Tibial artery (tissue), 4 donors: ENCODE measurements at regions not wholly inside any gene's neighbourhood (a gene's known extent, or its start where the extent isn't known, plus 50 kb on each side); places are given as distances from the start of the nearest gene placed in this dataset.

Experiments used
- DNase-seq, 2 donors: peaks; one replicate each; pipeline ENCODE4 v3.0.0-alpha.2; 2019
- H3K27ac ChIP-seq, 2 donors: fragments of 200-600 bp; sonication (generic) in 1 of 2; 1 replicate in 1 of 2; 2 replicates in 1 of 2; pipeline ENCODE4 v1.5.1; 2018 to 2019; ENCODE audit warnings: mild to moderate bottlenecking in 1 of 2
- H3K27me3 ChIP-seq, 2 donors: fragments of 200-600 bp; sonication (generic) in 1 of 2; one replicate each; pipeline versions ENCODE4 v1.5.1 to v1.6.0; 2016 to 2019
- H3K36me3 ChIP-seq, 3 donors: fragments of 200-600 bp; sonication (generic) in 2 of 3; one replicate each; pipeline ENCODE4 v1.5.1; 2016 to 2019; ENCODE audit warnings: mild to moderate bottlenecking in 2 of 3
- H3K4me1 ChIP-seq, 4 donors: fragments of 200-600 bp; sonication (generic) in 2 of 4; 1 replicate in 3 of 4; 2 replicates in 1 of 4; pipeline ENCODE4 v1.5.1; 2016 to 2019
- H3K4me3 ChIP-seq, 2 donors: fragments of 200-600 bp; sonication (generic) in 1 of 2; 1 replicate in 1 of 2; 2 replicates in 1 of 2; pipeline ENCODE4 v1.5.1; 2018 to 2019; ENCODE audit warnings: mild to moderate bottlenecking in 2 of 2
- H3K9me3 ChIP-seq, 3 donors: fragments of 200-600 bp; sonication (generic) in 1 of 3; one replicate each; pipeline ENCODE4 v1.5.1; 2016 to 2019
- intact Hi-C: fragments of 100-400 bp; cut with DNase I; formaldehyde crosslinking; loops from one replicate; pipeline ENCODE4 v1.15.0; 2023; ENCODE audit warnings: low total_unique reads
- TF ChIP-seq, protein P1 (sequence below), 2 experiments: fragments of 200-600 bp in 1 of 2; fragments of 450-650 bp in 1 of 2; IDR thresholded peaks; one replicate each; pipeline ENCODE4 v1.5.1; 2017 to 2019; ENCODE audit warnings: antibody characterized with exemption in 2 of 2, mild to moderate bottlenecking in 1 of 2, moderate library complexity in 1 of 2

DNA sequence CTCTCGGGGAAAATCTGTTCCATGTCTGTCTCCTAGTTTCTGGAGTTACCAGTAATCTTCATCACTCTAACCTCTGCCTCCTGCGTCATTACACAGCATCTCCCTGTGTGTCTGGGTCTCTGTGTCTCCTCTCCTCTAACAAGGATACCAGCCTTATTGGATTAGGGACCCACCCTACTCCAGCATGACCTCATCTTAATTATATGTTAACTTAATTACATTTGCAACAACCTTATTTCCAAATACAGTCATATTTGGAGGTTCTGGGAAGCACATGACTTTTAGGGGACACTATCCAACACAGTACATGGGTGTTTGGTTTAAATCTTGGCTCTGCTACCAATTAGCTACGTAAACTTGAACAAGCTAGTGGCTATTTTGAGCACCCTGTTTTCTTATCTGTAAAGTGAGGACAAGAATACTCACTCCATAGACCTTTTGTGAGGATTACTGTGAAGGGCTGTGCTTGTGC is 83.9 kb upstream of the SGIP1 start:
- H3K27me3 ChIP-seq = no peaks in the 10 kb centered on the region
- no peak overlapping the region for H3K4me3 ChIP-seq
- H3K27ac ChIP-seq = peak overlapping the region; percentile 74 to 77
- intact Hi-C loops = loop anchor here (5.0 kb wide), 1 partner anchor 493 kb away; no protein-coding TSS in a partner anchor
- H3K4me1 ChIP-seq = peaks cover 0 to 49% (median 17%) of the 10 kb centered on the region in 4 donors
- TF ChIP-seq, protein P1, sequence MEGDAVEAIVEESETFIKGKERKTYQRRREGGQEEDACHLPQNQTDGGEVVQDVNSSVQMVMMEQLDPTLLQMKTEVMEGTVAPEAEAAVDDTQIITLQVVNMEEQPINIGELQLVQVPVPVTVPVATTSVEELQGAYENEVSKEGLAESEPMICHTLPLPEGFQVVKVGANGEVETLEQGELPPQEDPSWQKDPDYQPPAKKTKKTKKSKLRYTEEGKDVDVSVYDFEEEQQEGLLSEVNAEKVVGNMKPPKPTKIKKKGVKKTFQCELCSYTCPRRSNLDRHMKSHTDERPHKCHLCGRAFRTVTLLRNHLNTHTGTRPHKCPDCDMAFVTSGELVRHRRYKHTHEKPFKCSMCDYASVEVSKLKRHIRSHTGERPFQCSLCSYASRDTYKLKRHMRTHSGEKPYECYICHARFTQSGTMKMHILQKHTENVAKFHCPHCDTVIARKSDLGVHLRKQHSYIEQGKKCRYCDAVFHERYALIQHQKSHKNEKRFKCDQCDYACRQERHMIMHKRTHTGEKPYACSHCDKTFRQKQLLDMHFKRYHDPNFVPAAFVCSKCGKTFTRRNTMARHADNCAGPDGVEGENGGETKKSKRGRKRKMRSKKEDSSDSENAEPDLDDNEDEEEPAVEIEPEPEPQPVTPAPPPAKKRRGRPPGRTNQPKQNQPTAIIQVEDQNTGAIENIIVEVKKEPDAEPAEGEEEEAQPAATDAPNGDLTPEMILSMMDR (IDR thresholded peaks at IDR 0.05) = no peak
- H3K36me3 ChIP-seq = no peaks in the 10 kb centered on the region
- no peaks in the 10 kb centered on the region for H3K9me3 ChIP-seq
- DNase-seq = no peak

DNA sequence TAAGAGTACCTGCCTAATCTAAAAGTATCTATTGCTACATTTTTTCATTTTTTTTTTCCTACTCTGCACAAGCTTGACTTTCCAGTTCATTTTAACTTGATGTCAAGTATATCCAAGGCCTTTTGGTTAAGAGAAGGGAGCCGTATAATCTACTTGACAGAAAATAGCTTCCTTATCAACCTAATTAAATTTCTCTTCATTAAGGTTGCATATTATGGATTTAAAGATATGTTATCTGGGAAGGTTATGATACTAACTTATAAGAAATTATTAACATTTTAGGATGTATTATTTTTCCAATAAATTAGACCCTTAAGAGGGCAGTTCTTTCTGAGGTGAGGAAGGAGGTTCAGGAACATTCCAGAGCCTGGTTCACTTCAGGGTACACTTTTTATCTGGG is 83.1 kb upstream of the SGIP1 start:
- Histone ChIP-seq H3K4me3 (no peak overlapping the region), H3K27me3 (no peaks in the 10 kb centered on the region), H3K36me3 (no peaks in the 10 kb centered on the region), H3K9me3 (no peaks in the 10 kb centered on the region), H3K27ac (peak overlapping the region; percentile 74 to 77), H3K4me1 (peaks cover 0 to 43% (median 15%) of the 10 kb centered on the region in 4 donors)
- intact Hi-C loops = loop anchor here (5.0 kb wide), 1 partner anchor 494 kb away; no protein-coding TSS in a partner anchor
- TF ChIP-seq, protein P1 (IDR thresholded peaks at IDR 0.05) = no peak
- no peak for DNase-seq

DNA sequence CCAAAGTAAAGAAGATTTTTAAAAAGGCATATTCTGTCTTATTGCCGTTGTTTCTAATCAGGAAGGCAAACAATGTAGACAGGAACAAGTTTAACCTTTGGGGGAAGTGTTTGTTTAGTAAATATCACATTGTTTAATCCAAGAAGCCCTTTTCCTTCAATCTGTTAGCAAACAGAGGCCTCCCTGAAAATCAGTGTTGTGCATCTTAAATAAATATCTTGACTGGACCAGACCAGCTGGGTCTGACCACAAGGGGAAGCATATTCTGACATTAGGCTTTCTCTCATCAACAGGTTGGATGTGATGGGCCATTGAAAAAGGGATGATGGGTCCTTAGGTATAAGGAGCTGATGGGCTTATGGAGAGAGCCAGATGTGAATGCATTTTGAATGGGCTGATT is 81.8 kb upstream of the SGIP1 start:
- H3K27ac ChIP-seq = no peak overlapping the region
- intact Hi-C loops = loop anchor here (5.0 kb wide), 1 partner anchor 495 kb away; no protein-coding TSS in a partner anchor
- H3K4me3 ChIP-seq = no peak overlapping the region
- TF ChIP-seq, protein P1 (IDR thresholded peaks at IDR 0.05) = no peak
- peaks cover 0 to 38% (median 14%) of the 10 kb centered on the region in 4 donors for H3K4me1 ChIP-seq
- no peak for DNase-seq
- no peaks in the 10 kb centered on the region for H3K27me3 ChIP-seq
- H3K9me3 ChIP-seq = no peaks in the 10 kb centered on the region
- no peaks in the 10 kb centered on the region for H3K36me3 ChIP-seq

DNA sequence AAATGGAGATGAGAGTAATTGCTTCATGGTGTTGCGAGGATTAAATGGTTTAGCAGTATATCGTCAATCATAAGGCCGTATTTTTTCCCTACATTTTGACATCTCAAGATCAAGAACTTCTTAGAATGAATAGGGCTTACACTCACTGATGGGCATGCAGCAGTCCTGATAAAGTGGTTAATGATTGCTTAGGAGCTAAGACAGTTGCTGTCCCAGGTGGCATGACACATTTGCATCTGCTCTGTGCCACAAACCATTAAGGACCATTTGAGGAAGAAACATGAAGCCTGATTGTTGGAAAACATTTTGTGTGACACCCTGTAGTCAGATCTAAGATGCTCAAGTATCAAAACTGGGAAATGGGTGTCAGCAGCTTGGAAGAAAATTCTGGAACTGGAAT is 81.0 kb upstream of the SGIP1 start:
- TF ChIP-seq, protein P1 (IDR thresholded peaks at IDR 0.05) = no peak
- Histone ChIP-seq H3K36me3 (no peaks in the 10 kb centered on the region), H3K9me3 (no peaks in the 10 kb centered on the region), H3K27ac (no peak overlapping the region), H3K27me3 (no peaks in the 10 kb centered on the region), H3K4me1 (peaks cover 0 to 32% (median 14%) of the 10 kb centered on the region in 4 donors), H3K4me3 (no peak overlapping the region)
- intact Hi-C loops = loop anchor here (5.0 kb wide), 1 partner anchor 496 kb away; no protein-coding TSS in a partner anchor
- no peak for DNase-seq

DNA sequence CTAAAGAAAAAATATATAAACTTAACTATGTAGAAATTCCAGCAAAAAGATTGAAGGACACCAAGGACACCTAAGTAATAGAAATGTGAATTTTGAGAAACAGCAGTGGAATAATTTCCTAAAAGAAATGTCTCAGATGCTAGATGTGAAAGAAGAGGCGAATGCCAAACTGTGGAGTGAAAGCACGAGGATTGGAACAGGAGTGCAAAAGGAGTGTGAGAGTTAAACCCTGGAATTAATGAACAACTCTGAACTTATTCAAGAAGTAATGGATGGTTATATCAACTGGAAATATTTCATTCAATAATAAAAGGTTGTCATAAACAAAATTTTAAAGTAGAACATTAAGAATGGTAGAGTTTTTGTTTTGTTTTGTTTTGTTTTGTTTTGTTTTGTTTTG is 78.5 kb upstream of the SGIP1 start:
- no peaks in the 10 kb centered on the region for H3K9me3 ChIP-seq
- H3K27ac ChIP-seq = no peak overlapping the region
- intact Hi-C loops = no loop called here
- no peak for DNase-seq
- TF ChIP-seq, protein P1 (IDR thresholded peaks at IDR 0.05) = no peak
- no peaks in the 10 kb centered on the region for H3K36me3 ChIP-seq
- H3K4me3 ChIP-seq = no peak overlapping the region
- H3K27me3 ChIP-seq = no peaks in the 10 kb centered on the region
- peaks cover 0 to 9% (median 4%) of the 10 kb centered on the region in 4 donors for H3K4me1 ChIP-seq
